ENCODE measurements at regions not wholly inside any gene's neighbourhood (a gene's known extent, or its start where the extent isn't known, plus 50 kb on each side); places are given as distances from the start of the nearest gene placed in this dataset.
A peak's percentile ranks its signal among the peaks of the same experiment; 100 is the strongest.

- no peak overlapping the region for H3K23ac ChIP-seq (ENCODE audit: low read depth, low read length, poor library complexity)
- no peaks in the 10 kb centered on the region for H3K79me1 ChIP-seq (ENCODE audit: low read depth, low read length)
- H3K9ac ChIP-seq (ENCODE audit: low read depth, low read length, poor library complexity): no peak overlapping the region
- H3K9me3 ChIP-seq (replicated peaks in 1 of 2; ENCODE audit: control insufficient read depth in 2 of 2, insufficient read depth in 1 of 2, low read depth in 1 of 2, low read length in 2 of 2): no peaks in the 10 kb centered on the region
- no peak overlapping the region for H2AK5ac ChIP-seq (ENCODE audit: low read depth, low read length)
- no peak overlapping the region for H3K4me3 ChIP-seq (ENCODE audit: low read length in 2 of 2)
- H3K4ac ChIP-seq (ENCODE audit: low read length): no peak overlapping the region
- H4K91ac ChIP-seq (ENCODE audit: low read depth, low read length, poor library complexity): no peak overlapping the region
- peaks cover 7 to 12% of the 10 kb centered on the region in 2 donors for H3K4me1 ChIP-seq (ENCODE audit: control insufficient read depth in 2 of 2, insufficient read depth in 1 of 2, low read depth in 1 of 2, low read length in 2 of 2)
- DNase-seq (ENCODE audit: low spot score): no peak
- H3K36me3 ChIP-seq (replicated peaks in 1 of 2; ENCODE audit: control insufficient read depth in 2 of 2, insufficient read depth in 2 of 2, low read length in 2 of 2): no peaks in the 10 kb centered on the region
- H2BK12ac ChIP-seq (ENCODE audit: low read length): no peak overlapping the region
- no peak overlapping the region for H2BK120ac ChIP-seq (ENCODE audit: low read depth, low read length)
- no peak overlapping the region for H3K18ac ChIP-seq (ENCODE audit: low read length)
- no peak overlapping the region for H2BK5ac ChIP-seq (ENCODE audit: low read length)
- H2AFZ ChIP-seq (ENCODE audit: low read length): peak overlapping the region; percentile 81
- no peak overlapping the region for H3K4me2 ChIP-seq (ENCODE audit: insufficient read depth, low read length, poor library complexity, severe bottlenecking)
- no peak overlapping the region for H3K27ac ChIP-seq (replicated peaks; ENCODE audit: low read length)
- no CpG with 5 or more reads among the region's 9 CpGs for WGBS, 2 donors (ENCODE audit: extremely low coverage in 2 of 2, insufficient read length in 2 of 2, insufficient replicate concordance in 1 of 2)
- H4K8ac ChIP-seq (ENCODE audit: low read depth, low read length): no peak overlapping the region
- no peak overlapping the region for H2BK15ac ChIP-seq (ENCODE audit: low read length)
- H3K14ac ChIP-seq (ENCODE audit: low read length): no peak overlapping the region
- peaks cover 0 to 2% (median 0%) of the 10 kb centered on the region in 3 experiments for H3K27me3 ChIP-seq (ENCODE audit: control insufficient read depth in 3 of 3, insufficient read depth in 3 of 3, low read depth in 1 of 3, low read length in 3 of 3)
Observed at GRCh38 chr5:17118631-17119030, 98.8 kb upstream of the BASP1 start.

GRCh38 chr5:17120209-17120608 is 97.2 kb upstream of the BASP1 start:
- Histone ChIP-seq H3K4ac (ENCODE audit: low read length) (no peak overlapping the region), H2AFZ (ENCODE audit: low read length) (no peak overlapping the region), H3K4me3 (ENCODE audit: low read length in 2 of 2) (no peak overlapping the region), H3K27me3 (ENCODE audit: control insufficient read depth in 3 of 3, insufficient read depth in 3 of 3, low read depth in 1 of 3, low read length in 3 of 3) (peaks cover 0 to 2% (median 0%) of the 10 kb centered on the region in 3 experiments), H2AK5ac (ENCODE audit: low read depth, low read length) (no peak overlapping the region), H3K9me3 (replicated peaks in 1 of 2; ENCODE audit: control insufficient read depth in 2 of 2, insufficient read depth in 1 of 2, low read depth in 1 of 2, low read length in 2 of 2) (no peaks in the 10 kb centered on the region), H3K4me2 (ENCODE audit: insufficient read depth, low read length, poor library complexity, severe bottlenecking) (no peak overlapping the region), H3K9ac (ENCODE audit: low read depth, low read length, poor library complexity) (no peak overlapping the region), H4K8ac (ENCODE audit: low read depth, low read length) (no peak overlapping the region), H3K27ac (replicated peaks; ENCODE audit: low read length) (no peak overlapping the region), H3K79me1 (ENCODE audit: low read depth, low read length) (no peaks in the 10 kb centered on the region), H3K14ac (ENCODE audit: low read length) (no peak overlapping the region), H2BK12ac (ENCODE audit: low read length) (no peak overlapping the region), H2BK120ac (ENCODE audit: low read depth, low read length) (no peak overlapping the region), H2BK5ac (ENCODE audit: low read length) (no peak overlapping the region), H4K91ac (ENCODE audit: low read depth, low read length, poor library complexity) (no peak overlapping the region), H2BK15ac (ENCODE audit: low read length) (no peak overlapping the region), H3K4me1 (ENCODE audit: control insufficient read depth in 2 of 2, insufficient read depth in 1 of 2, low read depth in 1 of 2, low read length in 2 of 2) (peaks cover 4 to 5% of the 10 kb centered on the region in 2 donors), H3K23ac (ENCODE audit: low read depth, low read length, poor library complexity) (no peak overlapping the region), H3K18ac (ENCODE audit: low read length) (no peak overlapping the region), H3K36me3 (replicated peaks in 1 of 2; ENCODE audit: control insufficient read depth in 2 of 2, insufficient read depth in 2 of 2, low read length in 2 of 2) (no peaks in the 10 kb centered on the region)
- WGBS, 2 donors (ENCODE audit: extremely low coverage in 2 of 2, insufficient read length in 2 of 2, insufficient replicate concordance in 1 of 2): no CpG with 5 or more reads among the region's 3 CpGs
- DNase-seq (ENCODE audit: low spot score): no peak

DNA sequence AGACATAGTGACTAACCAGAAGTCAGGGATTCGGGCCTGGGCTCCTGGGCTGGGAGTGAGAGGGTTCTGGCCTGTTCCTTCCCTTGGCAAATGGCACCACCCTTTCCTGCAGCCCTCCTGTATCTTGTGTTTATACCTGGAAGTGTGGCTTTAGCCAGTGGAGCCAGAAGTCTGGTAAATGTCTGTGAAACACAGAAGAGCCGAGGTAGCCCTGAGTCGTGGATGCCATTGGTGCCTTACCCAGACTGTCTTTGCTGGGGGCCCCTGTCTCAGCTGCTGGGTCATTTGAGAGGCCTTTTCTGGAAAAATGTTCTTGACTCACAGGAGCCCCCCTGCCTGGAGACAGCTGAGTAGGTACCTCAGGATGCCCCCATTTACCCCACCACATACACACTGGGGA is 95.7 kb upstream of the BASP1 start:
- WGBS, 2 donors (ENCODE audit: extremely low coverage in 2 of 2, insufficient read length in 2 of 2, insufficient replicate concordance in 1 of 2): no CpG with 5 or more reads among the region's 3 CpGs
- Histone ChIP-seq H2AK5ac (ENCODE audit: low read depth, low read length) (no peak overlapping the region), H2AFZ (ENCODE audit: low read length) (no peak overlapping the region), H3K14ac (ENCODE audit: low read length) (no peak overlapping the region), H3K79me1 (ENCODE audit: low read depth, low read length) (no peaks in the 10 kb centered on the region), H3K4me2 (ENCODE audit: insufficient read depth, low read length, poor library complexity, severe bottlenecking) (no peak overlapping the region), H2BK120ac (ENCODE audit: low read depth, low read length) (no peak overlapping the region), H2BK15ac (ENCODE audit: low read length) (no peak overlapping the region), H3K4me3 (ENCODE audit: low read length in 2 of 2) (no peak overlapping the region), H3K9me3 (replicated peaks in 1 of 2; ENCODE audit: control insufficient read depth in 2 of 2, insufficient read depth in 1 of 2, low read depth in 1 of 2, low read length in 2 of 2) (no peaks in the 10 kb centered on the region), H3K23ac (ENCODE audit: low read depth, low read length, poor library complexity) (no peak overlapping the region), H4K8ac (ENCODE audit: low read depth, low read length) (no peak overlapping the region), H3K4me1 (ENCODE audit: control insufficient read depth in 2 of 2, insufficient read depth in 1 of 2, low read depth in 1 of 2, low read length in 2 of 2) (peaks cover 0 to 4% of the 10 kb centered on the region in 2 donors), H4K91ac (ENCODE audit: low read depth, low read length, poor library complexity) (no peak overlapping the region), H2BK5ac (ENCODE audit: low read length) (no peak overlapping the region), H2BK12ac (ENCODE audit: low read length) (no peak overlapping the region), H3K36me3 (replicated peaks in 1 of 2; ENCODE audit: control insufficient read depth in 2 of 2, insufficient read depth in 2 of 2, low read length in 2 of 2) (no peaks in the 10 kb centered on the region), H3K27me3 (ENCODE audit: control insufficient read depth in 3 of 3, insufficient read depth in 3 of 3, low read depth in 1 of 3, low read length in 3 of 3) (peaks cover 0 to 2% (median 0%) of the 10 kb centered on the region in 3 experiments), H3K18ac (ENCODE audit: low read length) (no peak overlapping the region), H3K9ac (ENCODE audit: low read depth, low read length, poor library complexity) (no peak overlapping the region), H3K27ac (replicated peaks; ENCODE audit: low read length) (no peak overlapping the region), H3K4ac (ENCODE audit: low read length) (no peak overlapping the region)
- DNase-seq (ENCODE audit: low spot score): no peak

- Histone ChIP-seq H4K8ac (ENCODE audit: low read depth, low read length) (no peak overlapping the region), H3K18ac (ENCODE audit: low read length) (no peak overlapping the region), H3K9ac (ENCODE audit: low read depth, low read length, poor library complexity) (no peak overlapping the region), H3K14ac (ENCODE audit: low read length) (no peak overlapping the region), H2AK5ac (ENCODE audit: low read depth, low read length) (no peak overlapping the region), H3K79me1 (ENCODE audit: low read depth, low read length) (no peaks in the 10 kb centered on the region), H3K36me3 (replicated peaks in 1 of 2; ENCODE audit: control insufficient read depth in 2 of 2, insufficient read depth in 2 of 2, low read length in 2 of 2) (no peaks in the 10 kb centered on the region), H3K27me3 (ENCODE audit: control insufficient read depth in 3 of 3, insufficient read depth in 3 of 3, low read depth in 1 of 3, low read length in 3 of 3) (peaks cover 0 to 2% (median 0%) of the 10 kb centered on the region in 3 experiments), H2BK15ac (ENCODE audit: low read length) (no peak overlapping the region), H2AFZ (ENCODE audit: low read length) (no peak overlapping the region), H3K4me3 (ENCODE audit: low read length in 2 of 2) (no peak overlapping the region), H3K9me3 (replicated peaks in 1 of 2; ENCODE audit: control insufficient read depth in 2 of 2, insufficient read depth in 1 of 2, low read depth in 1 of 2, low read length in 2 of 2) (no peaks in the 10 kb centered on the region), H3K27ac (replicated peaks; ENCODE audit: low read length) (no peak overlapping the region), H2BK5ac (ENCODE audit: low read length) (no peak overlapping the region), H3K4ac (ENCODE audit: low read length) (no peak overlapping the region), H3K4me2 (ENCODE audit: insufficient read depth, low read length, poor library complexity, severe bottlenecking) (no peak overlapping the region), H2BK12ac (ENCODE audit: low read length) (no peak overlapping the region), H4K91ac (ENCODE audit: low read depth, low read length, poor library complexity) (no peak overlapping the region), H3K23ac (ENCODE audit: low read depth, low read length, poor library complexity) (no peak overlapping the region), H3K4me1 (ENCODE audit: control insufficient read depth in 2 of 2, insufficient read depth in 1 of 2, low read depth in 1 of 2, low read length in 2 of 2) (peaks cover 0 to 4% of the 10 kb centered on the region in 2 donors), H2BK120ac (ENCODE audit: low read depth, low read length) (no peak overlapping the region)
- DNase-seq (ENCODE audit: low spot score): no peak
- no CpG with 5 or more reads among the region's 5 CpGs for WGBS, 2 donors (ENCODE audit: extremely low coverage in 2 of 2, insufficient read length in 2 of 2, insufficient replicate concordance in 1 of 2)
Observed at GRCh38 chr5:17123010-17123409, 94.4 kb upstream of the BASP1 start.

Data from neuronal stem cell (in vitro differentiated cells).